Astrocyte (in vitro differentiated cells and primary cell): ENCODE measurements at regions not wholly inside any gene's neighbourhood (a gene's known extent, or its start where the extent isn't known, plus 50 kb on each side); places are given as distances from the start of the nearest gene placed in this dataset.

ENCODE experiments used
- DNase-seq: peaks from one replicate; pipeline ENCODE4 v3.0.0-alpha.2; 2010; ENCODE audit warnings: low read depth
- FAIRE-seq: peaks from 2 replicates; lab custom pipeline; 2011; peaks lifted over from hg19 to GRCh38; lab: Jason Lieb, UNC
- H2AFZ ChIP-seq: 2 replicates; pipeline ENCODE4 v1.6.0; 2012; ENCODE audit warnings: low read depth, low read length, inconsistent platforms
- H3K27ac ChIP-seq: 2 replicates; pipeline ENCODE4 v1.5.1; 2011; ENCODE audit warnings: low read depth, low read length, inconsistent platforms
- H3K27me3 ChIP-seq: 2 replicates; pipeline ENCODE4 v1.6.0; 2011; ENCODE audit warnings: low read length, inconsistent platforms; ENCODE audit not compliant: insufficient read depth
- H3K36me3 ChIP-seq: 2 replicates; pipeline ENCODE4 v1.5.1; 2011; ENCODE audit warnings: low read length, inconsistent platforms; ENCODE audit not compliant: insufficient read depth
- H3K4me1 ChIP-seq: 2 replicates; pipeline ENCODE4 v1.5.1; 2011; ENCODE audit warnings: low read length, inconsistent platforms; ENCODE audit not compliant: insufficient read depth
- H3K4me2 ChIP-seq: 2 replicates; pipeline ENCODE4 v1.6.0; 2012; ENCODE audit warnings: low read length, inconsistent platforms
- H3K4me3 ChIP-seq: 2 replicates; pipeline ENCODE4 v1.5.1; 2011; ENCODE audit warnings: low read depth, mild to moderate bottlenecking, low read length, inconsistent platforms; ENCODE audit not compliant: insufficient read depth
- H3K79me2 ChIP-seq: 2 replicates; pipeline ENCODE4 v1.6.0; 2012; ENCODE audit warnings: mild to moderate bottlenecking, low read length, inconsistent platforms; ENCODE audit not compliant: insufficient read depth
- H3K9ac ChIP-seq: 2 replicates; pipeline ENCODE4 v1.6.0; 2012; ENCODE audit warnings: mild to moderate bottlenecking, low read length, inconsistent platforms
- H3K9me3 ChIP-seq: 2 replicates; pipeline ENCODE4 v1.5.1; 2012; ENCODE audit warnings: low read depth, mild to moderate bottlenecking, low read length, inconsistent platforms; ENCODE audit not compliant: insufficient read depth
- H4K20me1 ChIP-seq: 2 replicates; pipeline ENCODE4 v1.6.0; 2012; ENCODE audit warnings: low read length, inconsistent platforms; ENCODE audit not compliant: insufficient read depth
- H3K27ac Mint-ChIP-seq: one replicate; pipeline ENCODE4 v1.8.0; 2021; ENCODE audit warnings: mild to moderate bottlenecking, mixed read lengths; ENCODE audit not compliant: unreplicated experiment
- H3K27me3 Mint-ChIP-seq: one replicate; pipeline ENCODE4 v1.8.0; 2021; ENCODE audit warnings: low read depth, mixed read lengths; ENCODE audit not compliant: unreplicated experiment
- H3K36me3 Mint-ChIP-seq: one replicate; pipeline ENCODE4 v1.8.0; 2021; ENCODE audit warnings: low read depth, mixed read lengths; ENCODE audit not compliant: unreplicated experiment
- H3K4me1 Mint-ChIP-seq: one replicate; pipeline ENCODE4 v1.8.0; 2021; ENCODE audit warnings: low read depth, mixed read lengths; ENCODE audit not compliant: unreplicated experiment
- H3K4me3 Mint-ChIP-seq: one replicate; pipeline ENCODE4 v1.8.0; 2021; ENCODE audit warnings: mild to moderate bottlenecking, moderate library complexity, mixed read lengths; ENCODE audit not compliant: unreplicated experiment
- H3K9me3 Mint-ChIP-seq: one replicate; pipeline ENCODE4 v1.8.0; 2021; ENCODE audit warnings: mild to moderate bottlenecking, mixed read lengths; ENCODE audit not compliant: unreplicated experiment
- EZH2 ChIP-seq: IDR thresholded peaks from 2 replicates; pipeline ENCODE4 v1.6.1; 2012; ENCODE audit warnings: mild to moderate bottlenecking, low read length, inconsistent platforms; ENCODE audit not compliant: insufficient read depth
- TF ChIP-seq, protein P1 (sequence below): IDR thresholded peaks from 2 replicates; pipeline ENCODE4 v1.5.1; 2011; ENCODE audit warnings: low read depth, mild to moderate bottlenecking, inconsistent platforms, low read length, moderate library complexity; ENCODE audit not compliant: insufficient read depth

DNA sequence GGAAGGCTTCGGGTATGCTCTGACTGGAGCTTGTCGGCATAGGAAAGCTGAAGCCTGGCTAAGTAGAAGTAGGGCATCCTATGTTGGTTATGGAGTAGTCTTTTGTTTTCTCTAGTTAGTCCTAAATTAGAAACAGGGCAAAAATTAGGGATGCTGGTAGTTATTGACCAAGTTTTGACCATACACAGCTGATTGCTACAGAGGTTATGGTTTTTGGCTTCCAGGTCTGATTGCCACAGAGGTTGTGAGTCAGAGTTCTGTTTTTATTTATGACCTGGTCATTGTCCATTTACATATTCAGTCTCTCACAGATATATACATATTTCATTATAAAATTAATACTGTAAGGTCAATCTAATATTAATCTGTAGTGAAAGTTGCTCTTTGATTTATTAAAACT, 219.2 kb downstream of the FSCB start:
- H3K4me2 ChIP-seq = no peak overlapping the region
- no peak for DNase-seq
- H3K9me3 ChIP-seq = no peaks in the 10 kb centered on the region
- H4K20me1 ChIP-seq = no peaks in the 10 kb centered on the region
- Mint-ChIP-seq H3K4me1 (no peaks in the 10 kb centered on the region), H3K9me3 (no peaks in the 10 kb centered on the region), H3K27me3 (no peaks in the 10 kb centered on the region), H3K4me3 (no peak overlapping the region), H3K36me3 (no peaks in the 10 kb centered on the region), H3K27ac (no peak overlapping the region)
- H3K27me3 ChIP-seq = no peaks in the 10 kb centered on the region
- FAIRE-seq = no peak
- no peak overlapping the region for H3K27ac ChIP-seq
- no peaks in the 10 kb centered on the region for H3K79me2 ChIP-seq
- no peaks in the 10 kb centered on the region for H3K36me3 ChIP-seq
- H2AFZ ChIP-seq = no peak overlapping the region
- H3K4me1 ChIP-seq = no peaks in the 10 kb centered on the region
- TF ChIP-seq EZH2 = no peak
- TF ChIP-seq, protein P1, sequence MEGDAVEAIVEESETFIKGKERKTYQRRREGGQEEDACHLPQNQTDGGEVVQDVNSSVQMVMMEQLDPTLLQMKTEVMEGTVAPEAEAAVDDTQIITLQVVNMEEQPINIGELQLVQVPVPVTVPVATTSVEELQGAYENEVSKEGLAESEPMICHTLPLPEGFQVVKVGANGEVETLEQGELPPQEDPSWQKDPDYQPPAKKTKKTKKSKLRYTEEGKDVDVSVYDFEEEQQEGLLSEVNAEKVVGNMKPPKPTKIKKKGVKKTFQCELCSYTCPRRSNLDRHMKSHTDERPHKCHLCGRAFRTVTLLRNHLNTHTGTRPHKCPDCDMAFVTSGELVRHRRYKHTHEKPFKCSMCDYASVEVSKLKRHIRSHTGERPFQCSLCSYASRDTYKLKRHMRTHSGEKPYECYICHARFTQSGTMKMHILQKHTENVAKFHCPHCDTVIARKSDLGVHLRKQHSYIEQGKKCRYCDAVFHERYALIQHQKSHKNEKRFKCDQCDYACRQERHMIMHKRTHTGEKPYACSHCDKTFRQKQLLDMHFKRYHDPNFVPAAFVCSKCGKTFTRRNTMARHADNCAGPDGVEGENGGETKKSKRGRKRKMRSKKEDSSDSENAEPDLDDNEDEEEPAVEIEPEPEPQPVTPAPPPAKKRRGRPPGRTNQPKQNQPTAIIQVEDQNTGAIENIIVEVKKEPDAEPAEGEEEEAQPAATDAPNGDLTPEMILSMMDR = no peak
- no peak overlapping the region for H3K4me3 ChIP-seq
- no peak overlapping the region for H3K9ac ChIP-seq

DNA sequence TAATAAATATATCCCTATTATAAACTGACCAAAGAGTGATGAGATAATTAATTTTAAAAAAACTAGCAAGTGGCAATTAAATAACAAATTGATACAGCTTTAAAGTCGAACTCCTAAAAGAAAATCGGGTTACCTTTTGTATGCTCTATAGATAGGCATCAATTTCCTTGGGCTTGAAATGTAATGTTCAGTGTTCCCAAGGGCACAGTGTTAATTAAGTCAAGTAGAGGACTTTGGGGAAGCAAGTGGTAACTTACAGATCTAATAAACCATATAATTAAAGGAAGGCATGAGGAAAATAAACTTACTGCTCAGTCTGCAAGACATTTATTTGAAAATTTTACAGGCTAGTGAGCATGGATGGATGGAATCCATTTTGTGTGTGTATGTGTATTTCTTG, 220.9 kb downstream of the FSCB start:
- FAIRE-seq (no peak), DNase-seq (no peak)
- Histone ChIP-seq H3K79me2 (no peaks in the 10 kb centered on the region), H3K9ac (no peak overlapping the region), H3K4me1 (no peaks in the 10 kb centered on the region), H3K9me3 (no peaks in the 10 kb centered on the region), H3K4me3 (no peak overlapping the region), H3K27me3 (no peaks in the 10 kb centered on the region), H3K27ac (no peak overlapping the region), H3K36me3 (no peaks in the 10 kb centered on the region), H2AFZ (no peak overlapping the region), H3K4me2 (no peak overlapping the region), H4K20me1 (no peaks in the 10 kb centered on the region)
- Mint-ChIP-seq H3K27ac (no peak overlapping the region), H3K9me3 (no peaks in the 10 kb centered on the region), H3K27me3 (no peaks in the 10 kb centered on the region), H3K4me3 (no peak overlapping the region), H3K36me3 (no peaks in the 10 kb centered on the region), H3K4me1 (no peaks in the 10 kb centered on the region)
- no peak for TF ChIP-seq EZH2
- TF ChIP-seq, protein P1 = no peak

DNA sequence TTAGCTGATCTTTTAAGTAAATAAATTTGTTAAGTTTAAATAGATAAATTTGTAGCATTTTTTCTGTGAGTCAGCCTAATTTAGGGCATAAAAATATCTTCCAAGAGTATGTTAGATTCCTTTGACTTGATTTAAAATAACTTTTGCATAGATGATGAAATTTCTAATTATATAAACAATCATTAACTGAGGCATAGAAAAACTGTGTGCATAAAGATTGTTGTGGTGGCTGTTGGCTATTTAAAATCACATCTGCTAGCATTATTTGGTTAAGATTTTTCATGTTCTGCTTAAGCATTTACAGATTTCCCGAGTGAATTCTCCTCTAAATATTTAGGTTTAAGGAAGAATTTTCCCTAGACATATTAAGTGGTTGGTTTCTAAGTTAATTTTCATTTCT, 223.2 kb downstream of the FSCB start:
- DNase-seq (no peak), FAIRE-seq (no peak)
- Mint-ChIP-seq H3K4me1 (no peaks in the 10 kb centered on the region), H3K4me3 (no peak overlapping the region), H3K27ac (no peak overlapping the region), H3K36me3 (no peaks in the 10 kb centered on the region), H3K9me3 (no peaks in the 10 kb centered on the region), H3K27me3 (no peaks in the 10 kb centered on the region)
- no peak for TF ChIP-seq EZH2
- TF ChIP-seq, protein P1 = no peak
- Histone ChIP-seq H3K36me3 (no peaks in the 10 kb centered on the region), H3K79me2 (no peaks in the 10 kb centered on the region), H3K4me2 (no peak overlapping the region), H4K20me1 (no peaks in the 10 kb centered on the region), H3K27me3 (no peaks in the 10 kb centered on the region), H3K4me3 (no peak overlapping the region), H3K27ac (no peak overlapping the region), H3K9ac (no peak overlapping the region), H2AFZ (no peak overlapping the region), H3K4me1 (no peaks in the 10 kb centered on the region), H3K9me3 (no peaks in the 10 kb centered on the region)
